GM23338 (cell line): ENCODE measurements at regions not wholly inside any gene's neighbourhood (a gene's known extent, or its start where the extent isn't known, plus 50 kb on each side); places are given as distances from the start of the nearest gene placed in this dataset.

Experiments
- ATAC-seq: fragments of 200-7000 bp; cut with Tn5 transposase; 3 replicates; pipeline ENCODE4 v1.9.1; 2020
- DNase-seq: peaks from one replicate; pipeline ENCODE4 v3.0.0-alpha.2; 2015; ENCODE audit warnings: low spot score
- H2AFZ ChIP-seq: fragments of 200-600 bp; sonication (generic); 2 replicates; pipeline ENCODE4 v1.8.0; 2016; ENCODE audit warnings: antibody characterized with exemption, mild to moderate bottlenecking, moderate library complexity
- H3F3A ChIP-seq: fragments of 200-600 bp; sonication (generic); replicated peaks from 2 replicates; pipeline ENCODE4 v1.8.0; 2017; ENCODE audit warnings: antibody characterized with exemption, mixed run types, low read depth
- H3K27ac ChIP-seq: fragments of 200-600 bp; sonication (generic); 2 replicates; pipeline ENCODE4 v1.6.1; 2016; ENCODE audit warnings: low read depth
- H3K27me3 ChIP-seq: fragments of 200-600 bp; sonication (generic); 2 replicates; pipeline ENCODE4 v1.8.0; 2016; ENCODE audit warnings: mild to moderate bottlenecking, mixed run types, moderate library complexity; ENCODE audit not compliant: insufficient read depth
- H3K36me3 ChIP-seq: fragments of 200-600 bp; sonication (generic); 2 replicates; pipeline ENCODE4 v1.8.0; 2016; ENCODE audit warnings: mild to moderate bottlenecking; ENCODE audit not compliant: insufficient read depth
- H3K4me1 ChIP-seq: fragments of 200-600 bp; sonication (generic); 2 replicates; pipeline ENCODE4 v1.8.0; 2016; ENCODE audit warnings: mild to moderate bottlenecking, moderate library complexity; ENCODE audit not compliant: insufficient read depth
- H3K4me2 ChIP-seq: fragments of 200-600 bp; sonication (generic); 2 replicates; pipeline ENCODE4 v1.7.1; 2017; ENCODE audit warnings: mixed run types
- H3K4me3 ChIP-seq: fragments of 200-600 bp; sonication (generic); 2 replicates; pipeline ENCODE4 v1.6.1; 2016; ENCODE audit warnings: mixed run types
- H3K79me2 ChIP-seq: fragments of 200-600 bp; sonication (generic); replicated peaks from 2 replicates; pipeline ENCODE4 v1.8.0; 2017; ENCODE audit warnings: mild to moderate bottlenecking; ENCODE audit not compliant: insufficient read depth
- H3K9me2 ChIP-seq: fragments of 200-600 bp; sonication (generic); 2 replicates; pipeline ENCODE4 v1.8.0; 2017; ENCODE audit not compliant: insufficient read depth
- H4K20me1 ChIP-seq: fragments of 200-600 bp; sonication (generic); replicated peaks from 2 replicates; pipeline ENCODE4 v1.8.0; 2017; ENCODE audit warnings: mild to moderate bottlenecking; ENCODE audit not compliant: insufficient read depth
- H3K27ac Mint-ChIP-seq: 2 replicates; pipeline ENCODE4 v1.8.0; 2020; ENCODE audit warnings: inconsistent platforms, mild to moderate bottlenecking, moderate library complexity, mixed read lengths
- H3K27me3 Mint-ChIP-seq: 3 replicates; pipeline ENCODE4 v1.8.0; 2022; ENCODE audit warnings: low read depth, mild to moderate bottlenecking, moderate library complexity, mixed read lengths, inconsistent platforms; ENCODE audit not compliant: insufficient read depth, poor library complexity
- H3K36me3 Mint-ChIP-seq: 3 replicates; pipeline ENCODE4 v1.8.0; 2021; ENCODE audit warnings: low read depth, mild to moderate bottlenecking, inconsistent platforms, moderate library complexity, mixed read lengths
- H3K4me1 Mint-ChIP-seq: 3 replicates; pipeline ENCODE4 v1.8.0; 2020; ENCODE audit warnings: mild to moderate bottlenecking, inconsistent platforms, mixed read lengths
- H3K4me3 Mint-ChIP-seq: 3 replicates; pipeline ENCODE4 v1.8.0; 2021; ENCODE audit warnings: moderate library complexity, mild to moderate bottlenecking, inconsistent platforms, mixed read lengths
- H3K9me3 Mint-ChIP-seq: 3 replicates; pipeline ENCODE4 v1.8.0; 2020; ENCODE audit warnings: moderate library complexity, mild to moderate bottlenecking, inconsistent platforms, mixed read lengths
- CREB1 ChIP-seq: fragments of 250-450 bp; sonication (Bioruptor Pico); IDR thresholded peaks from 2 replicates; pipeline ENCODE4 v1.5.0; 2020; ENCODE audit warnings: low read depth, mild to moderate bottlenecking, moderate library complexity
- CTCF ChIP-seq, 2 experiments: fragments of 200-600 bp in 1 of 2; sonication (generic) in 1 of 2; conservative IDR thresholded peaks; 2 replicates each; pipeline versions ENCODE4 v1.5.1 to v1.6.1; 2016 to 2017; ENCODE audit warnings: antibody characterized with exemption in 2 of 2, low read depth in 2 of 2, mild to moderate bottlenecking in 2 of 2, moderate library complexity in 1 of 2
- EZH2 ChIP-seq: fragments of 200-600 bp; sonication (generic); IDR thresholded peaks from one replicate; pipeline ENCODE4 v1.8.0; 2017; ENCODE audit warnings: antibody characterized with exemption, mild to moderate bottlenecking, low read depth; ENCODE audit not compliant: unreplicated experiment
- EZH2phosphoT487 ChIP-seq: fragments of 200-600 bp; sonication (generic); IDR thresholded peaks from one replicate; pipeline ENCODE4 v1.8.1; 2018; ENCODE audit warnings: antibody characterized with exemption; ENCODE audit not compliant: unreplicated experiment
- JUNB ChIP-seq: IDR thresholded peaks from one replicate; pipeline ENCODE4 v1.6.1; 2016; ENCODE audit warnings: antibody characterized with exemption; ENCODE audit not compliant: unreplicated experiment
- NANOG ChIP-seq: IDR thresholded peaks from 2 replicates; pipeline ENCODE4 v1.6.1; 2016; ENCODE audit warnings: antibody characterized with exemption, borderline replicate concordance
- POLR2AphosphoS5 ChIP-seq: IDR thresholded peaks from 2 replicates; pipeline ENCODE4 v1.6.1; 2016; ENCODE audit warnings: antibody characterized with exemption, low read depth
- STAT1 ChIP-seq: IDR thresholded peaks from one replicate; pipeline ENCODE4 v1.6.1; 2016; ENCODE audit warnings: antibody characterized with exemption; ENCODE audit not compliant: unreplicated experiment
- ZNF114 ChIP-seq: fragments of 250-450 bp; sonication (Bioruptor Pico); IDR thresholded peaks from 2 replicates; pipeline ENCODE4 v1.5.0; 2020; ENCODE audit warnings: mild to moderate bottlenecking, moderate library complexity
- ZNF331 ChIP-seq: fragments of 250-450 bp; sonication (Bioruptor Pico); IDR thresholded peaks from 2 replicates; pipeline ENCODE4 v1.5.0; 2020; ENCODE audit warnings: low read depth, mild to moderate bottlenecking, moderate library complexity
- ZNF462 ChIP-seq: fragments of 250-450 bp; sonication (Bioruptor Pico); IDR thresholded peaks from 2 replicates; pipeline ENCODE4 v1.5.0; 2020; ENCODE audit warnings: mild to moderate bottlenecking, moderate library complexity
- TF ChIP-seq, protein P1 (sequence below): IDR thresholded peaks from 2 replicates; pipeline ENCODE4 v1.6.1; 2016; ENCODE audit warnings: antibody characterized with exemption
- TF ChIP-seq, protein P2 (sequence below): IDR thresholded peaks from one replicate; pipeline ENCODE4 v1.6.1; 2018; ENCODE audit warnings: antibody characterized with exemption; ENCODE audit not compliant: unreplicated experiment

- Mint-ChIP-seq H3K9me3 (peaks cover 19% of the 10 kb centered on the region), H3K27ac (no peak overlapping the region), H3K36me3 (peaks cover 7% of the 10 kb centered on the region; the same call in 2 of the 3 replicates), H3K27me3 (no peaks in the 10 kb centered on the region), H3K4me3 (no peak overlapping the region), H3K4me1 (peaks cover 16% of the 10 kb centered on the region)
- H3K4me1 ChIP-seq: peaks cover 12% of the 10 kb centered on the region
- H3K79me2 ChIP-seq: no peaks in the 10 kb centered on the region
- TF ChIP-seq JUNB: no peak
- TF ChIP-seq EZH2phosphoT487: no peak
- no peak for TF ChIP-seq POLR2AphosphoS5
- no peak for TF ChIP-seq CREB1 (CRISPR knock-in tag)
- no peak for TF ChIP-seq CTCF (conservative IDR thresholded peaks at IDR 0.05; ENCODE audit: low read depth in 2 of 2)
- TF ChIP-seq, protein P1, sequence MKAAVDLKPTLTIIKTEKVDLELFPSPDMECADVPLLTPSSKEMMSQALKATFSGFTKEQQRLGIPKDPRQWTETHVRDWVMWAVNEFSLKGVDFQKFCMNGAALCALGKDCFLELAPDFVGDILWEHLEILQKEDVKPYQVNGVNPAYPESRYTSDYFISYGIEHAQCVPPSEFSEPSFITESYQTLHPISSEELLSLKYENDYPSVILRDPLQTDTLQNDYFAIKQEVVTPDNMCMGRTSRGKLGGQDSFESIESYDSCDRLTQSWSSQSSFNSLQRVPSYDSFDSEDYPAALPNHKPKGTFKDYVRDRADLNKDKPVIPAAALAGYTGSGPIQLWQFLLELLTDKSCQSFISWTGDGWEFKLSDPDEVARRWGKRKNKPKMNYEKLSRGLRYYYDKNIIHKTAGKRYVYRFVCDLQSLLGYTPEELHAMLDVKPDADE: no peak
- TF ChIP-seq, protein P2, sequence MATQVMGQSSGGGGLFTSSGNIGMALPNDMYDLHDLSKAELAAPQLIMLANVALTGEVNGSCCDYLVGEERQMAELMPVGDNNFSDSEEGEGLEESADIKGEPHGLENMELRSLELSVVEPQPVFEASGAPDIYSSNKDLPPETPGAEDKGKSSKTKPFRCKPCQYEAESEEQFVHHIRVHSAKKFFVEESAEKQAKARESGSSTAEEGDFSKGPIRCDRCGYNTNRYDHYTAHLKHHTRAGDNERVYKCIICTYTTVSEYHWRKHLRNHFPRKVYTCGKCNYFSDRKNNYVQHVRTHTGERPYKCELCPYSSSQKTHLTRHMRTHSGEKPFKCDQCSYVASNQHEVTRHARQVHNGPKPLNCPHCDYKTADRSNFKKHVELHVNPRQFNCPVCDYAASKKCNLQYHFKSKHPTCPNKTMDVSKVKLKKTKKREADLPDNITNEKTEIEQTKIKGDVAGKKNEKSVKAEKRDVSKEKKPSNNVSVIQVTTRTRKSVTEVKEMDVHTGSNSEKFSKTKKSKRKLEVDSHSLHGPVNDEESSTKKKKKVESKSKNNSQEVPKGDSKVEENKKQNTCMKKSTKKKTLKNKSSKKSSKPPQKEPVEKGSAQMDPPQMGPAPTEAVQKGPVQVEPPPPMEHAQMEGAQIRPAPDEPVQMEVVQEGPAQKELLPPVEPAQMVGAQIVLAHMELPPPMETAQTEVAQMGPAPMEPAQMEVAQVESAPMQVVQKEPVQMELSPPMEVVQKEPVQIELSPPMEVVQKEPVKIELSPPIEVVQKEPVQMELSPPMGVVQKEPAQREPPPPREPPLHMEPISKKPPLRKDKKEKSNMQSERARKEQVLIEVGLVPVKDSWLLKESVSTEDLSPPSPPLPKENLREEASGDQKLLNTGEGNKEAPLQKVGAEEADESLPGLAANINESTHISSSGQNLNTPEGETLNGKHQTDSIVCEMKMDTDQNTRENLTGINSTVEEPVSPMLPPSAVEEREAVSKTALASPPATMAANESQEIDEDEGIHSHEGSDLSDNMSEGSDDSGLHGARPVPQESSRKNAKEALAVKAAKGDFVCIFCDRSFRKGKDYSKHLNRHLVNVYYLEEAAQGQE: no peak
- no peak for TF ChIP-seq ZNF331 (CRISPR knock-in tag)
- TF ChIP-seq STAT1: no peak
- no peak for TF ChIP-seq NANOG
- TF ChIP-seq EZH2: no peak
- TF ChIP-seq ZNF462 (CRISPR knock-in tag): no peak
- no peak for TF ChIP-seq ZNF114 (CRISPR knock-in tag)
- ATAC-seq: no peak
- no peaks in the 10 kb centered on the region for H3K27me3 ChIP-seq
- H3K36me3 ChIP-seq: 0 out of 2 replicates have a peak, but pooled peaks cover 3% of the 10 kb centered on the region
- DNase-seq: no peak
- H4K20me1 ChIP-seq: no peaks in the 10 kb centered on the region
- no peak overlapping the region for H3K27ac ChIP-seq
- no peak overlapping the region for H2AFZ ChIP-seq
- no peaks in the 10 kb centered on the region for H3F3A ChIP-seq
- H3K4me3 ChIP-seq: no peak overlapping the region
- H3K9me2 ChIP-seq: no peaks in the 10 kb centered on the region
- no peak overlapping the region for H3K4me2 ChIP-seq
These were observed 113.0 kb downstream of the EFEMP1 start for GRCh38 chr2:55810622-55811020.
